ENCODE measurements at regions not wholly inside any gene's neighbourhood (a gene's known extent, or its start where the extent isn't known, plus 50 kb on each side); places are given as distances from the start of the nearest gene placed in this dataset.

- peaks cover 4 to 75% of the 10 kb centered on the region in 2 donors for H3K27me3 ChIP-seq
- ATAC-seq, result no peak
- no peaks in the 10 kb centered on the region for H3K4me1 ChIP-seq
Observed at GRCh38 chr11:116537709-116538108, 235.1 kb downstream of the BUD13 start.

DNA sequence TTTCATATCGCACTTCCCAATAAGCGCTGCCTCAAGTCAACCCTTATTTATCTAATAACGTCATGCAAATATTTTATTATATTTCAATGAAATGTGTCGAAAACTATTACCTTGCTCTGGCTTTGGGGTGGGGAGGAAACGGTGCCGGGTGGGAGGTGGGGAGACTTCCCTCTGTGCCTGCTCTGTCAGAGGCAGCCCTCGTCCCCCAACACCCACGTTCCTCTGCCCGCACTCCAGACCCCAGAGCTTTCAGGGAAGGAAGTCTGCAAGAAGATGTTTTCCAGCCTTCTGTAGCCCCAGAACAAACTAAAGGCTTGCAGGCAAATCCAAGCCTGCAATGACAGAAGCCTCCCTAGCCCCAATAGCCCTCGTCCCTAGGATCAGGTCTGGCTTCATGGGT lies 235.7 kb downstream of the BUD13 start:
- no peaks in the 10 kb centered on the region for H3K4me1 ChIP-seq
- no peak overlapping the region for H3K27ac ChIP-seq
- H3K9me3 ChIP-seq, result no peaks in the 10 kb centered on the region
- H3K4me3 ChIP-seq, result no peak overlapping the region
- ATAC-seq, result no peak
- DNase-seq, result no peak
- H3K36me3 ChIP-seq, result no peaks in the 10 kb centered on the region
- H3K27me3 ChIP-seq, result peaks cover 4 to 80% of the 10 kb centered on the region in 2 donors
- intact Hi-C loops (cut with DNase I), result no loop called here
- TF ChIP-seq, protein P1, sequence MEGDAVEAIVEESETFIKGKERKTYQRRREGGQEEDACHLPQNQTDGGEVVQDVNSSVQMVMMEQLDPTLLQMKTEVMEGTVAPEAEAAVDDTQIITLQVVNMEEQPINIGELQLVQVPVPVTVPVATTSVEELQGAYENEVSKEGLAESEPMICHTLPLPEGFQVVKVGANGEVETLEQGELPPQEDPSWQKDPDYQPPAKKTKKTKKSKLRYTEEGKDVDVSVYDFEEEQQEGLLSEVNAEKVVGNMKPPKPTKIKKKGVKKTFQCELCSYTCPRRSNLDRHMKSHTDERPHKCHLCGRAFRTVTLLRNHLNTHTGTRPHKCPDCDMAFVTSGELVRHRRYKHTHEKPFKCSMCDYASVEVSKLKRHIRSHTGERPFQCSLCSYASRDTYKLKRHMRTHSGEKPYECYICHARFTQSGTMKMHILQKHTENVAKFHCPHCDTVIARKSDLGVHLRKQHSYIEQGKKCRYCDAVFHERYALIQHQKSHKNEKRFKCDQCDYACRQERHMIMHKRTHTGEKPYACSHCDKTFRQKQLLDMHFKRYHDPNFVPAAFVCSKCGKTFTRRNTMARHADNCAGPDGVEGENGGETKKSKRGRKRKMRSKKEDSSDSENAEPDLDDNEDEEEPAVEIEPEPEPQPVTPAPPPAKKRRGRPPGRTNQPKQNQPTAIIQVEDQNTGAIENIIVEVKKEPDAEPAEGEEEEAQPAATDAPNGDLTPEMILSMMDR (IDR thresholded peaks at IDR 0.05), result no peak

More at GRCh38 chr11:116537709-116538108, 235.1 kb downstream of the BUD13 start:
- no peak overlapping the region for H3K27ac ChIP-seq
- intact Hi-C loops (cut with DNase I), result no loop called here
- no peaks in the 10 kb centered on the region for H3K36me3 ChIP-seq
- H3K4me3 ChIP-seq, result no peak overlapping the region
- no peaks in the 10 kb centered on the region for H3K9me3 ChIP-seq
- TF ChIP-seq, protein P1 (IDR thresholded peaks at IDR 0.05), result no peak
- DNase-seq, result no peak

- ATAC-seq (no peak), DNase-seq (no peak)
- TF ChIP-seq, protein P1 (IDR thresholded peaks at IDR 0.05), result no peak
- Histone ChIP-seq H3K4me3 (no peak overlapping the region), H3K27ac (no peak overlapping the region), H3K9me3 (no peaks in the 10 kb centered on the region), H3K27me3 (peaks cover 4 to 82% of the 10 kb centered on the region in 2 donors), H3K36me3 (no peaks in the 10 kb centered on the region), H3K4me1 (no peaks in the 10 kb centered on the region)
- intact Hi-C loops (cut with DNase I), result no loop called here
Observed at GRCh38 chr11:116536416-116536815, 236.4 kb downstream of the BUD13 start.

- TF ChIP-seq, protein P1 (IDR thresholded peaks at IDR 0.05), result no peak
- peaks cover 4 to 85% of the 10 kb centered on the region in 2 donors for H3K27me3 ChIP-seq
- H3K4me3 ChIP-seq, result no peak overlapping the region
- ATAC-seq (no peak), DNase-seq (no peak)
- no peak overlapping the region for H3K27ac ChIP-seq
- H3K9me3 ChIP-seq, result no peaks in the 10 kb centered on the region
- no peaks in the 10 kb centered on the region for H3K36me3 ChIP-seq
- H3K4me1 ChIP-seq, result no peaks in the 10 kb centered on the region
- intact Hi-C loops (cut with DNase I), result no loop called here
Observed at GRCh38 chr11:116535994-116536393, 236.8 kb downstream of the BUD13 start.

GRCh38 chr11:116535120-116535519 lies 237.7 kb downstream of the BUD13 start:
- Histone ChIP-seq H3K9me3 (peaks cover 0 to 7% of the 10 kb centered on the region in 2 donors), H3K4me3 (no peak overlapping the region), H3K4me1 (no peaks in the 10 kb centered on the region), H3K27ac (no peak overlapping the region), H3K36me3 (no peaks in the 10 kb centered on the region), H3K27me3 (peaks cover 7 to 81% of the 10 kb centered on the region in 2 donors)
- no peak for DNase-seq
- intact Hi-C loops (cut with DNase I), result no loop called here
- no peak for ATAC-seq
- TF ChIP-seq, protein P1 (IDR thresholded peaks at IDR 0.05), result no peak
